ENCODE measurements at regions not wholly inside any gene's neighbourhood (a gene's known extent, or its start where the extent isn't known, plus 50 kb on each side); places are given as distances from the start of the nearest gene placed in this dataset.

DNA sequence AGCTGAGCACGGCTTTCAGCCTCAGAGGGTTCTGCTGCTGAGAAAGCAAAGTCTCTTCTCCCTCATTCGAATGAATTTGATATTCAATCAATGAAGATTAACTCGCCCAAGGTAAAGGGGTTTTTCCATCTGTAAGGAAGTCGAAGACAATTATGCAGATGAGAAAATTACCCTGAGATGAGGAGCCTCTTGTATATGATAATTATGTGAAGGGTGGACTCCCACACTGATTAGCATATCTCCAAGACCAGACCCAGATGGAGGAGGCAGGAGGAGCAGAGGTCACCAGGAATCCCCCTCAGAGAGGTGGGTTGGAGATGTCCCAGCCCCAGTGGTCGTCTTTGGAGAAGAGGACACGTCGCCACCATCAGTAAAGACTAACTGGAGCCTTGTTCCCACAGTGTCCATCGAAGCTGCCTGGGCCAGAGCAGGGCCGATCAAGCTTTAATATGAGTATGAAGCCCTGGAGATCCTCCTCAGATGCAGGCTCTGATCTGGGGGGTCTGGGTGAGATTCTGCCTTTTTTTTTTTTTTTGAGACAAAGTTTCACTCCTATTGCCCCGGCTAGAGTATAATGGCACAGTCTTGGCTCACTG lies 61.5 kb upstream of the LHX1 start:
- Histone ChIP-seq H3K4me1 (ENCODE audit: insufficient read depth, low read length) (no peaks in the 10 kb centered on the region), H3K9me3 (ENCODE audit: low read depth, low read length) (no peaks in the 10 kb centered on the region), H3K27me3 (ENCODE audit: insufficient read depth, low read length) (no peaks in the 10 kb centered on the region), H3K4me3 (ENCODE audit: low read length) (no peak overlapping the region)

DNA sequence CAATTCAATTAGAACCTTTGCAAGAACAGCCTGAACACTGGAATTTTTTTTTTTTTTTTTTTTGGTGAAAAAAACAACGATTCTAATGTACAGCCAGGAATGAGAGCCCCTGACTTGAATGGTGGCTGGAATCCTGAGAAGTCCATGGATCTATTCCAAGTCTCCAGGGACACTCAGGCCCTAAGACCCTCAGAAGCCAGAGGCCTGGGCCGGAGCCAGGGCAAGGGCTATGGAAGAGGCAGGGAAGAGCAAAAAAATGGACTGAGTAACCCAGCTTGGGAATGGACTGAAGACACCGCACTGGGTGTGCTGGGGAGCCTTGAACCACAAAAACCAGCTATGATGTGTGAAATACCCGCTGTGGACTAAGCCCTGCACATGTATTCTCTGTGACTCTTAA lies 60.3 kb upstream of the LHX1 start:
- Histone ChIP-seq H3K27me3 (ENCODE audit: insufficient read depth, low read length) (peaks cover 3% of the 10 kb centered on the region), H3K9me3 (ENCODE audit: low read depth, low read length) (no peaks in the 10 kb centered on the region), H3K4me3 (ENCODE audit: low read length) (no peak overlapping the region), H3K4me1 (ENCODE audit: insufficient read depth, low read length) (no peaks in the 10 kb centered on the region)

DNA sequence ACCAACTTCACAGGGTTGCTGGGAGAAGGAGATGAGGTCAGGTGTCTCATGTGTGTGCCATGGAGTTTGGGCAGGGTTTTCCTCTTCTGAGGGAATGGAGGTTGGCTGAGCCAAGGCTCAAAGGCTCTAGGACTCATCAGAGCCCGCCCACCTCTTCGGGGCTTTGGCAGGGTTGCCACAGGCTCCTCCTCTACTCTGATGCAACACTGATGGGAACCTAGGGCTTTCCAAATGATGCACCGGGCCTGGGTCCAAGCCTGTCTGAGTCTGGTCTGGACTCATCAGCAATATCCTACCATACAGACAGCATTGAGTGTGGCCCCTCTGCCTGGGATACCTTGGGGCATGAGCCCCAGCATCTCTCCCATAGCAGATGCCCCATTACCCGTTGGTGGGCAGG lies 59.5 kb upstream of the LHX1 start:
- no peaks in the 10 kb centered on the region for H3K9me3 ChIP-seq (ENCODE audit: low read depth, low read length)
- no peak overlapping the region for H3K4me3 ChIP-seq (ENCODE audit: low read length)
- no peaks in the 10 kb centered on the region for H3K4me1 ChIP-seq (ENCODE audit: insufficient read depth, low read length)
- peaks cover 5% of the 10 kb centered on the region for H3K27me3 ChIP-seq (ENCODE audit: insufficient read depth, low read length)

DNA sequence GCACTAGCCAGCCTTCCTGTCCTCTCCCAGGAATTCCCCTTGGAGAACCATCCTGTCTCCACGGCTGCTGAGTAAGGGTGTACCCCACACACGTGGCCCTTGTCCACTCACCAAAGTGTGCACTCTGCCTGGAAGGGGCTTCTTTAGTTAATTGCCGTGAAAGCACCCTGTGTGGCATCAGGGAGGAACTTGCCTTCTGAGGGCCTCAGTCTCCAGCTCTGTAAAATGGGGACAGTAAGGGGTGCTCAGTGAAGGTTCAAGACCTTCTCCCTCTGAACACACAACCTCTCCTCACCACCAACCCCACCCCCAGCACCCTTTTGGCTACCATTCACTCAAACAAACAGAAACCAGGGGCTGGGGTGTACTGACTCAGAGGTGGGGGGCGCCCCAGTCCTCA lies 59.1 kb upstream of the LHX1 start:
- H3K27me3 ChIP-seq (ENCODE audit: insufficient read depth, low read length) = peaks cover 5% of the 10 kb centered on the region
- H3K4me1 ChIP-seq (ENCODE audit: insufficient read depth, low read length) = no peaks in the 10 kb centered on the region
- H3K4me3 ChIP-seq (ENCODE audit: low read length) = no peak overlapping the region
- H3K9me3 ChIP-seq (ENCODE audit: low read depth, low read length) = no peaks in the 10 kb centered on the region

DNA sequence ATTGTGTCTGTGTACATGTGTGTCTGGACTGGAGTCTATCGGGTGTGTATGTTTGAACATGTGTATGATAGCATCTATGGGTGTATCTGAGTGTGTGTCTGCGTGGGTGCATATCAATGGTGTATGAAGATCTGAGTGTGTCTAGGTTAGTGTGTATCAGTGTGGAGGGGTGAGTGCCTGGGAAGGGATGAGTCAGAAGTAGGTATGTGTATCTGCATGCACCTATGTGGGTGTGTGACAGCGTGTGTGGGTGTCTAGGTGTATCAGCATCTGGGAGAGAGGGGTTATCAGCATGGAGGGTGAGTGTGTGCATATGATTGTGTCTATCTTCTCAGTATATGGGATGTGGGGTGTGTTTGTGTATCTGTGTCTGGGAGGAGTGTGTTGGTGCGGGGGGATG lies 58.2 kb upstream of the LHX1 start:
- Histone ChIP-seq H3K4me1 (ENCODE audit: insufficient read depth, low read length) (no peaks in the 10 kb centered on the region), H3K4me3 (ENCODE audit: low read length) (no peak overlapping the region), H3K27me3 (ENCODE audit: insufficient read depth, low read length) (peaks cover 5% of the 10 kb centered on the region), H3K9me3 (ENCODE audit: low read depth, low read length) (no peaks in the 10 kb centered on the region)

DNA sequence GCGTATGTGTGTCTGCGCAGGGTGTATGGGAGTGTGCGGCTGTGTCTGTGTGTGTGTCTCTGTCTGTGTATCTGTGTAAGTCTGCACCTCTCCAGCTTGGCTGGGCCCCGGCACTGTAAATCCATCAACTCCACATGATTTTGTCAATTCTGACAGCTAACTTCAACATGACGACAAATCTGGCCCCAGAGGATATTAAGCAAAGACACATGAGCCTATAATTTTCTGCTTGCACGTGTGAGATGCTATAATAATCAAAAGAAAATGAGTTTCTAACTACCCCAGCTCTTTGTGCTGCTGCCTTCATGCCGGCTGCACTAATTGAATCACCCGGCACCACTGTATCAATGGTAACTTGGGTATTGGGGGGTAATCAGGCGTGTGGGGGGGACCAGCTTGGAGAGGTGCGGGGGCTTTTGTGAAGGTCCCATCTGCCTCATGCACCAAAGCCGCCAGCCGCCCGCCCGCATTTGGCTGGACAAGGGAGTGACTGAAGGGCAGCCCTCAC lies 57.6 kb upstream of the LHX1 start:
- no peak overlapping the region for H3K4me3 ChIP-seq (ENCODE audit: low read length)
- no peaks in the 10 kb centered on the region for H3K4me1 ChIP-seq (ENCODE audit: insufficient read depth, low read length)
- no peaks in the 10 kb centered on the region for H3K9me3 ChIP-seq (ENCODE audit: low read depth, low read length)
- H3K27me3 ChIP-seq (ENCODE audit: insufficient read depth, low read length) = peaks cover 9% of the 10 kb centered on the region

DNA sequence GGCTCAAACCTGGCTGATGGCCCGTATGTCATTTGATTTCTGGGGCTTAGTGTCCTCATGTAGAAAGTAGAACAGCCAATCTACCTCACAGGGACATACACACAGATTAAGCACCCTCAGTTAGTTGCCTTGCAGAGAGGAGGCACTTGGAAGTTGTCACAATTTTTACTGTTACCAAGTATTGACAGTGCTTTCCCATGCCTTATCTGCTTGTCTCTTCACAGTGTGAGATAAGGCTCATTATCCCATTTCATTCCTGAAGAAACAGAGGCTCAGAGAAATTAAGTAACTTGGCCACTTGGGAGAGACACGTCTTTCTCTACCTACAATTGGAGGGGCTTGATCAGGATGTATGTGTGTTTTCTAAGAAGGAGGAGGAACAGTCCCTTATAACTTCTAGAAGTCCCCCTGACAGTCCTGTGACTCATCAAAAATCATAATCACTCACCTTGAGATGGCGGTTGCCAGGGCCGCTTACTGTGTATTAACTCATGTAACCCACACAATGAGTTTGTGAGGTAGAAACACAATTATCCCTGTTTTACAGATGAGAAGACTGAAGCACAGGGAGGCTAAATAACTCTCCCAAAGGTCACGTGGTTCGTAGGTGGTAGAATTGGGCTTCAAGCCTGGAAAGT lies 56.9 kb upstream of the LHX1 start:
- no peaks in the 10 kb centered on the region for H3K9me3 ChIP-seq (ENCODE audit: low read depth, low read length)
- H3K4me3 ChIP-seq (ENCODE audit: low read length) = no peak overlapping the region
- H3K4me1 ChIP-seq (ENCODE audit: insufficient read depth, low read length) = no peaks in the 10 kb centered on the region
- peaks cover 11% of the 10 kb centered on the region for H3K27me3 ChIP-seq (ENCODE audit: insufficient read depth, low read length)

DNA sequence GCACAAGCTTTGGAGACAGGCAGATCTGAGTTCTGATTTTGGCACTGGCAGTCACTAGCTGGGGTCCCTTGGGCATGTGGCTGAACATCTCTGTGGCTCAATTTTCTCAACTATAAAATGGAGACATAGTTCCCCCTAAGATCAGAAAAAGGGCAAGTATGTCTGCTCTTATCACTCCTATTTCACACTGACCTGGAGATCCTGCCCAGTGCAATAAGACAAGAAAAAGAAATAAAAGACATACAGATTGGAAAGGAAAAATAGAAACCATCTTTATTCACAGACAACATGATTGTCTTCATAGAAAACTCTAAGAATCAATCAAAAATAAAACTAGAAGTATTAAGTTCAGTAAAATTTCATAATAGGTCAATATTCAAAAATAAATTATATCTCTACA lies 56.0 kb upstream of the LHX1 start:
- H3K4me1 ChIP-seq (ENCODE audit: insufficient read depth, low read length) = no peaks in the 10 kb centered on the region
- no peak overlapping the region for H3K4me3 ChIP-seq (ENCODE audit: low read length)
- peaks cover 14% of the 10 kb centered on the region for H3K27me3 ChIP-seq (ENCODE audit: insufficient read depth, low read length)
- no peaks in the 10 kb centered on the region for H3K9me3 ChIP-seq (ENCODE audit: low read depth, low read length)

DNA sequence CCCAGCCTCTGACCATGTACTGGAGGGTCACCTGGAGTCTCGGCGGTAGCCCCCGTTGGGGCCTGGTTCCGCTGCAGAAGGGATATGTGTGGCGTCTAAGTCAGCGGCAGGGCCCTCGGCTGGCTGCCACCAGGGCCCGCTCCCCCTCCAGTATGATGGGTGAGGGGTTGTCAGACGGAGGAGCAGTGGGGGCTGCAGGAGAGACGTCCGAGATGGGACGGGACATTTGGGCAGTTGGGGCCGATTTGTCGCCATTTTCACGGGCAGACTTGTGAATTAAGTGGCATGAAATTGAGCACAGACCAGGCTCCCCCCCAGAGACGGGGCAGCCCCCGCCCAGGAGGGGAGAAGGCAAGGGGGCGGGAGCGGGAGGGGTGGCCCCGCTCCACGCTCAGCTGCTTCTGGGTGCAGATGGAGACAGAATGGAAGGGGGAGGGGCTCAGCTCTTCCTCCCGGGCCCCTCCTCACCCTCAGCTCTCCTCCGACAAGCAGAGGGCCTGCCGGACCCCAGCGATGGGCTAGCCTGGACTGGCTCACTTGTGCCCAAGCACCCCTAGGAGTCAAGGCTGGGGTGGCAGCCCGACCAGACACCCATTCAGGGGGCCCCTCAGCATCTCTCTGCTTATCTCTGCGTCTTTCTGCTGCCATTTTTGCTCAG lies 52.7 kb upstream of the LHX1 start:
- H3K27me3 ChIP-seq (ENCODE audit: insufficient read depth, low read length) = peaks cover 18% of the 10 kb centered on the region
- H3K4me3 ChIP-seq (ENCODE audit: low read length) = no peak overlapping the region
- no peaks in the 10 kb centered on the region for H3K4me1 ChIP-seq (ENCODE audit: insufficient read depth, low read length)
- H3K9me3 ChIP-seq (ENCODE audit: low read depth, low read length) = no peaks in the 10 kb centered on the region

DNA sequence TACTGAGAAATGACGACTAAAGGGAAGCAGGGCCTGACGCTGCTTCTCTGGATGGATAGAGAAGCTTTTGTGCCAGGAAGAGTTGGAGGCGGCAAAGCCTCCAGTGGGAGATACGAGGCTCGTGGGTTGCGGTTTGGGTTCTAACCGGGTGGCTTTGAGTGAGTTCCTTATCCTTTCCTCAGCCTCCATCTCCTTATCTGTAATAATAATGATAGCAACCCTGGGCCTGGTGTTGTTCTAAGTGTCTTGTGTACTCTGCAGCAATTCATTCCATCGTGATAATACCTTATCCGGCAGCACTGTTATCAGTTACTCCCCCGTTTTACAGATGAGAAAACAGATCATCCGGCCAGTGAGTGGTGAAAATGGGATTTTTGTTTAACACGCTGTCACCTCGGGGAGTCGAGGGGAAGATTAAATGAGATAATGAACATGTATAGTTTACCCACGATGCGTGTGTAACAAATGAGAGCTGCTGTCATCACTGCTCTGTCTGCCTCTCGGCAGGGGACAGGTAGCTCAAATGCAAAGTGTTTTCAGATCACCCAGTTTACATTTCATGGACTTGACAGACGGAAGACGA lies 52.0 kb upstream of the LHX1 start:
- Histone ChIP-seq H3K27me3 (ENCODE audit: insufficient read depth, low read length) (peaks cover 18% of the 10 kb centered on the region), H3K4me3 (ENCODE audit: low read length) (no peak overlapping the region), H3K9me3 (ENCODE audit: low read depth, low read length) (no peaks in the 10 kb centered on the region), H3K4me1 (ENCODE audit: insufficient read depth, low read length) (no peaks in the 10 kb centered on the region)

DNA sequence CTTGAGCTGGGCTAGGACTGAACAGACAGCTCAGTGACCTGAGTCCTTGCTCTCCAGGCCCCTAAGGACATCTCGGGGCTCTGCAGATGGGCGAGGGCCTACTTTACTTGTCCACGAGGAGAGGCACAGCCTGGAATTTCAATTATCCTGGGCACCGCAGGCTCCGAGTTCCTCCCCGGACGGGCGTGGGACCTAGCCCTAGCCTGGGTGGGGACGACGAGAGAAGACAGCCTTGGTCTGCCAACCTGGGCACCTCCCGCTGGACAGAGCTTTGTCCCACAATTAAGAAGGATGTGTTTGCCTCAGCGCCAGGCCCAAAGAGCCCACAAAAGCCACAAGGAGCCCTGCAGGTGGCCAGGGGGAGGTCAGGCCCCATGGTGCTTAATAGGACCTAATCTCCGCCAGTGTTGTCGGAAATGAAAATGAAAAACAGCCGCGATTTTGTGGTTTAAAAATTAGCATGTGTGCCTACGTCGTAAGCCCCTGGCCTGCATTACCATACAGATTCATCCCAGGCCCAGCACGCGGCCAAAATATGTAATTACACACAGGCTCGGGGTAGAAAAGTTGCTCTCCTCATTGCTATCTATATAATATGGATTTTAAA lies 51.4 kb upstream of the LHX1 start:
- no peak overlapping the region for H3K4me3 ChIP-seq (ENCODE audit: low read length)
- H3K27me3 ChIP-seq (ENCODE audit: insufficient read depth, low read length) = peaks cover 18% of the 10 kb centered on the region
- no peaks in the 10 kb centered on the region for H3K9me3 ChIP-seq (ENCODE audit: low read depth, low read length)
- no peaks in the 10 kb centered on the region for H3K4me1 ChIP-seq (ENCODE audit: insufficient read depth, low read length)

All from mononuclear cell (primary cell).